ENCODE measurements at regions not wholly inside any gene's neighbourhood (a gene's known extent, or its start where the extent isn't known, plus 50 kb on each side); places are given as distances from the start of the nearest gene placed in this dataset.

- TF ChIP-seq POLR2AphosphoS5 (IDR thresholded peaks at IDR 0.05; ENCODE audit: low read depth, low read length) (no peak), POLR2A (IDR thresholded peaks at IDR 0.05; ENCODE audit: low read depth, low read length) (no peak)
Observed at GRCh38 chr4:23040539-23040938, 347.8 kb downstream of the GBA3 start.

All from GM12891 (cell line).